GM19467 (cell line): ENCODE measurements at regions not wholly inside any gene's neighbourhood (a gene's known extent, or its start where the extent isn't known, plus 50 kb on each side); places are given as distances from the start of the nearest gene placed in this dataset.

Experiments used
- ATAC-seq: cut with Tn5 transposase; IDR thresholded peaks from one replicate; pipeline ENCODE4 v1.9.1; 2021; ENCODE audit warnings: mild to moderate bottlenecking, moderate library complexity; ENCODE audit not compliant: unreplicated experiment

GRCh38 chr13:99123101-99124045 lies 77.3 kb upstream of the UBAC2 start:
- ATAC-seq, result no peak

GRCh38 chr13:99124046-99124400 lies 76.6 kb upstream of the UBAC2 start:
- ATAC-seq, result no peak

DNA sequence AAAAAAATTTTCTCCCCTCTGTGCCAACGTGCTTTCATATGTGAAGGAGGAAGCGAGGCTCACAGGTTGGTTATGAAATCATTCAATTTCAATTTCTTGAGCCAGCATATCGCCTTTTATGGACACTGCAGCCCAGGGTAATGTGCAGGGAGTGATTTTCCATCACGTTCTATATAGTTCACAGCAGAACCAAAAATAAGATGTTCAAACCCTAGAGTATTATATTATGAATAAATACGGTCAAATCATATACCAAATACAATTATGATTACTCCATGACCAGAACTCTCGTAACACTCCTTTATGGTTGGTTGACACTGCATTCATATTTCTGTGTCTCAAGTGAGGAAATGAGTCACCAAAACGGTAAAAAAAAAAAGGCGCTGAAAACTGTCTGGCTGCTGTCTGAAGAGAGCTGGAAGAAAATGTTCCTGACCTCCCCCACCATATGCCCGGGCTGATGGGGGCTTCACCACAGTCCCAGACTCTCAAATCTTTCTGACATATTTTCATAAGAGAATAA lies 75.8 kb upstream of the UBAC2 start:
- ATAC-seq, result peak; percentile 68

DNA sequence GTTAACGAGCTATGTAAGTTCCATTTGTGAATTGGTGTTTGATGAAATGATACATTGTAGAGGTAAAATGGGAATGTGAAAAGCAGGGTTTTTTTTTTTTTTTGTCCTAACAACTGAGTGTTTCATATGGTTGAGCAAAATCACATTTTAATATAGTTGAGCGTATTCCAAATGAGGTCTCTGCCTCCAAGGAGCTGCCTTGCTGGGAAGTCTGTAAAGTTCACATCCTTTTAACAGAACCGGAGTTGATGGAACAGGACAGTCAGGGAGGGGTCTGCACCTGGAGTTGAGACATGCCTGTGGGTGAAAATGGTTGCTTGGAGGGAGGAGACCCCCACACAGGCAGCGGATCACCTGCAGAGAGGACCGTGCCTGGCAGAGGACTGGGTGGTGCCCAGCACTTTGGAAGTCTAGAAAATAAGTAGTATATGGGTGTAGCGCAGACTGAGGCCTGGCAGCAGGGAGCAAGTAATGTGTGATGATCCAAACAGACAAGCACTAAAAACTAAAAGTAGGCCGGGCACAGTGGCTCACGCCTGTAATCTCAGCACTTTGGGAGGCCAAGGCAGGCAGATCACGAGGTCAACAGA lies 75.2 kb upstream of the UBAC2 start:
- ATAC-seq, result no peak

DNA sequence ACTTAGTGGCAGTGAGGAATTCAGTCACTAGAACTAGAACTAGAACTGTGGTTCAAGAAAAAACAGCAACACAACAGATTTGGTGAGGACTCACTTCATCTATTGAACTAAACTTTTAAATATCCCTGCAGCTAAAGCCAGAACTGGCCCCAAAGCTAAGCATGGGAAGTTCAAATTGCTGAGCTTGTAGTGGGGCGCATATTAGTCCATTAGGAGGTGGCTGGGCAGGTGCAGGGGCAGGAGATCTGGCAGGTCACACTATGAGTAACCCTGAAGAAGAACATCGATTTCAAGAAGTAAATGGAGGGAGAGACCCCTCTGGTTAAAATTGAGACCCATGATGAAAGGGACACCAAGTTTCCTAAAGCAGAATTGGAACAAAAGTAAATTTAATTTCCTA lies 73.8 kb upstream of the UBAC2 start:
- no peak for ATAC-seq

GRCh38 chr13:99129050-99129449 lies 71.6 kb upstream of the UBAC2 start:
- ATAC-seq, result no peak

DNA sequence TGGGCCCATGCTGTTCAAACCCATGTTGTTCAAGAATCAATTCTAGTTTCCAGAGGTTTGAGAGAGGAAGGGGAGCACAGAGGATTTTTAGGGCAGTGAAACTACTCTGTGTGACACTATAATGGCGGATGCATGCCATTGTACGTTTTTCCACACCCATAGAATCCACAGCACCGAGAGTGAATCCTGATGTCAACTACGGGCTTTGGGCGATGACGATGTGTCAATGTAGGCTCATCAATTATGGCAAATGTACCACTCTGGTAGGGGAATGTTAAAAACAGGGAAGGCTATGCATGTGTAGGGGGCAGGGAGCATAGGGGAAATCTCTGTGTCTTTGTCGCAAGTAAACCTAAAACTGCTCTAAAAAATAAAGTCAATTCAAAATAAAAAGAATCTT lies 70.7 kb upstream of the UBAC2 start:
- no peak for ATAC-seq

GRCh38 chr13:99131410-99131809 lies 69.2 kb upstream of the UBAC2 start:
- no peak for ATAC-seq

- no peak for ATAC-seq
These were observed 68.3 kb upstream of the UBAC2 start for GRCh38 chr13:99132295-99132835.

- ATAC-seq, result no peak
These were observed 67.4 kb upstream of the UBAC2 start for GRCh38 chr13:99133230-99133629.

DNA sequence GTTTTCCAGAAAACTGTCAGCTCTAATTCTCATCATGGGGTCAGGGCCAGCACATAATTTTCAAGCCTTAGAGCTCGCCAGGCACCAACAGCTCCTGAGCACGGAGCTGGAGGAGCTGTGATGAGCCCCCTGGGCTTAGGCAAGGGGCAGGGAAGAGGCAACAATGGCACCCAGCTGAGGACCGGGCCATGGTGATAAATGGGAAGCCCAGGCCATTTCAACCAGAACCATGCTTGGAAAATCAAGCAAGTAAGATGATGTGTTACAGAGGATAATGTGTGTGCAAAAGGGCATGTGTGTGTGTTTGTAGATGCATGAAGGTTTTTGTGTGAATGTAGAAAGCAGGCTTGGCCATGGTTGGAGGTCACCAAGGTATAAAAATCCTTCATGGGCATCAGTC lies 66.8 kb upstream of the UBAC2 start:
- no peak for ATAC-seq

DNA sequence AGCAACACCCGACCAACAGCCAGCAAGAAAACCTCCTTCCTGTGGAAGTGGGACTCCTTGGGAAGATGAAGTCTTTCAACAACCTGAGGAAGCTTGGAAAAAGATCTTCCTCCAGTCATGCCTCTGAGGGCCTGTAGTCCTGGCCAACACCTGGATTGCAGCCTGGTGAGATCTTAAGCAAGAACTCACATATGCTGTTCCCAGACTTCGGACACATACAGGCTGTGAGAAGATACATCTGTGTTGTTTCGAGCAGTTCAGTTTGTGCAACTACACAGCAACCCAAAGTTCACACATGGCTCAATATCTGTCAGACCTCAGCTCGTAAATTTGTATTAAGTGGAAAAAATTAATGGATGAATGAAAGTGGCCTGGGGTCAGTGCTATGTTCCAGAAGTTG lies 65.1 kb upstream of the UBAC2 start:
- ATAC-seq, result no peak

DNA sequence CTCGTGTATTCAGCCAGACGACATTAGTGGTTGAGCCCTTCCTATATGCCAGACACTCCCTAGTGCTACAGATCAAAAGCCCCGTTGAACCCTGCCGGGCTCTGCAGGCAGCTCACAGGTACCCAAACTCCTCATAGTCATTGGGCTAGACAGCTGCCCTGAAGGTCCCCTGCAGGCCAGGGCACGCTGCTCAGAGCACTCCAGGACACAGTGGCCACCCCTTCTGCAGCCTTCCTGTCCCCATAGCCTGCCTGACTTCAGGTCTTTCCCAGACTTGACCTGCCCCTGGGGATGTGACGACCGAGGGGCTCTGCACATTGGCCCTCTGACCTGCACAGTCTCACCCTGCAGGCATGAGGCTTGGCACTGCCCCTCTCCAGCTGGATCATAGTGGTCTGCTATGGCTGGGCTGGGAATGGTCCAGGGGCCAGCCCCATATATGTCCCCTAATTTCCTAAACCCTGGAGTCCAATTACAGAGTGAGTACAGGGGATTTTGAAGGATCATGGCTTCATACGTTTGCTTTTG lies 64.2 kb upstream of the UBAC2 start:
- no peak for ATAC-seq

DNA sequence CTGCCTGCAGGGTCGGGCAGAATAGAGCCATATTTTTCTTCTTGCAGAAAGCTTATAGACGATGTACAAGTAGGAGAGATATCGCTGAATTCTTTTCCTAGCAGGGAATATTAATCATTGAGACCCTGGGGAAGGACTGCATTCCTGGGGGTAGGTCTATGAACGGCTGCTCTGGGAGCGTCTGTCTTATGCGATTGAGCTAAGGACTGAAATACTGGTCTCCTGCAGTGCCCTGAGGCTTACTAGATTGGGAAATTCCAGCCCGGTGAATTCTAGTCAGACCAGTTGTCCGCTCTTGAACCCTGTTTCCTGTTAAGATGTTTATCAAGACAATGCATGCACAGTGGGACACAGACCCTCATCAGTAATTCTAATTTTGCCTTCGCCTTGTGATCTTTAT lies 59.8 kb upstream of the UBAC2 start:
- no peak for ATAC-seq

- ATAC-seq, result no peak
These were observed 56.8 kb upstream of the UBAC2 start for GRCh38 chr13:99143904-99144303.

GRCh38 chr13:99144306-99144705 lies 56.3 kb upstream of the UBAC2 start:
- peak; percentile 77 for ATAC-seq

GRCh38 chr13:99145461-99145860 lies 55.2 kb upstream of the UBAC2 start:
- ATAC-seq, result no peak

DNA sequence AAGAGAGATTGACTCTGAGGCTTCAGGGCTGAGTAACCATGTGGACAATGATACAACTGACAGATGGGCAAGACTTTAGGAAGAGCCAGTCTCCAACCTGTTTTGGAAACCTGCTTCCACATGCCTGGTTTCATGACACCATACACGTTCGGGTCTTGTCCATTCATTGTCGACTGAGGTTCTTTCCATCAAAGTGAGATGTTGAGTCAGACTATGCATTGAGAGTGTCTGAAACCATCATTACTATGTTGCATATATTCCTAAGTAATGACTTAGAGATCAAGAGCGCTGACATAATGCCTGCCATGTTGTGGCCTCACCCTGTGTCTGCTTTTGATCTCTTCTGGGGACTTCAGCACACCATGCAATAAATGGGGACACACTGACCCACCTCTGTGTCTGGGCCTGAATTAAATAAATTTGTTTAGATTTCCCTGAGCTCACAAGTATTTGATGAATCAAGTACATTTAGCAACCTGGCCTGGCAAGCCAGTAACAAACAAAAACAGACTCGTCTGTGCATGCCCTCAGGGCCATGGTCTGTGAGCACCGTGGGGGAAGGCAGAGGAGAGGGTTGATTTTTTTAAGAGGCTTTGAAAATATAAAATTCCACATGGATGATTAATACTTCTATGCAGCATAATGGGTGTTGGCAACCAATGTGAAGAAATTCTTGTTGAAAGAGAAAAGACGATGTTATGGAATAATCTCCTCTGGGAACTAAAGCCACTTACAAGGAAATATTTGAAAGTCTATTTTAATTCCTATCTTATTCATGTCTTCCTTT lies 49.9 kb upstream of the UBAC2 start:
- ATAC-seq, result no peak
